NCI-H2171 treated with DMSO at 0.1 percent for 48 hours (cell line): ENCODE measurements at regions not wholly inside any gene's neighbourhood (a gene's known extent, or its start where the extent isn't known, plus 50 kb on each side); places are given as distances from the start of the nearest gene placed in this dataset.
"Not testable (repeated sequence)": the region's sequence is repeated elsewhere in the genome, so short reads cannot be mapped to it uniquely, and the experiment has no call there.

Experiments used
- DNase-seq: peaks from one replicate; lab custom pipeline; 2025; lab: John Stamatoyannopoulos, UW

DNA sequence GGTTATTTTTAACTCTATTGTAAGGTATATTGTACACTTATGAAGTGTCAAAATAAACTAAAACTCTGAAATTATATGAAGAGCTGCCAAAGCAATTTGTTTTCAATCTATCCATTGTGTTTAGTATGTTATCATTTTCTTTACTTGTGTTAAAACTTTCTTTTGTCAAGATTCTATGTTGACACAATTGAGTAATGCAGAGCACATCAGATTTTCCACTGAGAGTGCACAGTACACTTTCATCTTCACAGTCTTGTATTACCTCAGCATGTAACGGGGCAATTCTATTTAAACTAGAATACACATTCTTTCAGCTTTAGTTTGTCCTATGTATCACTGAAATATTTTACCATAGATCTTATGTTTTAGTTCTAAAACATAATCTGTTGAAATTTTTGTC is 304.4 kb upstream of the ZC3H15 start:
- DNase-seq = no peak

DNA sequence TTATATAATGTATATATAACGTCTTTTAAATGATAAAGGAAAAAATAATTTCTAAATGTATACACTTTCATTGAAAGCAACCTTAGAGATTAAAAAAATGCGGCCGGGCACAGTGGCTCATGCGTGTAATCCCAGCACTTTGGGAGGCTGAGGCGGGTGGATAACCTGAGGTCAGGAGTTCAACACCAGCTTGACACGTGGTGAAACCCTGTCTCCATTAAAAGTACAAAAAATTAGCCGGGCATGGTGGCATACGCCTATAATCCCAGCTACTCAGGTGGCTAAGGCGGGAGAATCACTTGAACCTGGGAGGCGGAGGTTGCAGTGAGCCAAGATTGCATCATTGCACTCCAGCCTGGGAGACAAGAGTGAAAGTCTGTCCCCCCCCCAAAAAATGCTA is 303.7 kb upstream of the ZC3H15 start:
- not testable (repeated sequence) for DNase-seq

DNA sequence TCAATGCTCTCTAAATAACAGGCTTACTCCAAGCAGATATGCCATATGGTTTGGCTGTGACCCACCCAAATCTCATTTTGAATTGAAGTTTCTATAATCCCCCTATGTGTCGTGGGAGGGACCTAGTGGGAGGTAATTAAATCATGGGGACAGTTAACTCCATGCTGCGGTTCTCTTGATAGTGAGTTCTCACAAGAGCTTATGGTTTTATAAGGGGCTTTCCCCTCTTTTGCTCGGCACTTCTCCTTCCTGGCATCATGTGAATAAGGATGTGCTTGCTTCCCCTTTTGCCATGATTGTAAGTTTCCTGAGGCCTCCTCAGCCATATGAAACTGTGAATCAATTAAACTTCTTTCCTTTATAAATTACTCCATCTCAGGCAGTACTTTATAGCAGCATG is 302.7 kb upstream of the ZC3H15 start:
- DNase-seq = no peak

DNA sequence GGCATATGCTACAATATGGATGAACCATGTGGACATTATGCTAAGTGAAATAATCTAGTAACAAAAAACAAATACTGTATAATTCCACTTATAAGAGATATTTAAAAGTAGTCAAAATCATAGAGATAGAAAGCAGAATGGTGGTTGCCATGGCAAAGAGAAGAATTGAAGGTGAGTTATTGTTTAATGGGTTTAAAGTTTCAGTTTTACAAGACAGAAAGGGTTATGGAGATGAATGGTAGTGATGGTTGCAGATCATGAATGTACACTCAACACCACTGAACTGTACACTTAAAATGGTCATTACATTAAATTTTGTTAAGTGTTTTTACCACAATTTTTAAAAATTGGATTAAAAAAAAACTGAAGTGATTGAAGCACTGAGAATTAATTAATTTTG is 298.2 kb upstream of the ZC3H15 start:
- DNase-seq = no peak

DNA sequence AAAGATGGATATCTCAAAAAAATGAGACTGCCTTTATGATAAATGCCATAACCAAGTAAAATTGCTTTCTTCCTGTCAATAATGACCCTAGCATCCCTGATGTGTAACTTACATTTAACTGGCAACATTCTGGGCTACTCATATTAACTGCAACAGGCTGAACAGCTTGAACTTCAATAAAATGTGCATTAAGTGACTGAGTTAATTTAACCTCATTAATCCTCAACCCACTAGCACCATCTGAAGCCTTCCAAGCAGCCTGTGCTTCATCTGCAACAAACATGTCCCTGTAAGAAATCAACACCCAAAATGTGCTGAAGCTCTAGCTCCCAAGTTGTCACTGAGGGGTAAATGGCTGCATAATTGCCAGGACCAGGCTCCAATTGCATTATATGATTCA is 296.2 kb upstream of the ZC3H15 start:
- peak; percentile 6 for DNase-seq

DNA sequence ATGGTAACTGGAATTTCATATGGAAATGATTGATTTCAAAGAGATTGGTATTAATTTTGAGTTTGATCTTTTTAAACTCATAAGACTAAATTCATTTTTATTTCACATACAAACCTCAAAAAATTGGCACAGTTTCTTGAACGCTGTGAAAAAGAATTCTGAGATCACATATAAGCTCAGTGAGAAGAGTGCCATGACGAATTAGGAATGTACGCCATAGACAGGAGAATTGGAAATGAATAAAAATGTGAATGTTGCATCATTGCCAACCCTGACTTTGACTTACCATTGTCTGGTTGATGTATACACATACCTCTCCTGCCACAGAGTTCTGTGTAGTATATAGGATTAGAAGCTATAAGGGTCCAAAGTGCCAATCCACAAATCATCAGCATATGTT is 290.4 kb upstream of the ZC3H15 start:
- DNase-seq = no peak

GRCh38 chr2:186197955-186198354 is 288.1 kb upstream of the ZC3H15 start:
- no peak for DNase-seq

- DNase-seq = no peak
Observed at GRCh38 chr2:186199029-186199428, 287.0 kb upstream of the ZC3H15 start.

DNA sequence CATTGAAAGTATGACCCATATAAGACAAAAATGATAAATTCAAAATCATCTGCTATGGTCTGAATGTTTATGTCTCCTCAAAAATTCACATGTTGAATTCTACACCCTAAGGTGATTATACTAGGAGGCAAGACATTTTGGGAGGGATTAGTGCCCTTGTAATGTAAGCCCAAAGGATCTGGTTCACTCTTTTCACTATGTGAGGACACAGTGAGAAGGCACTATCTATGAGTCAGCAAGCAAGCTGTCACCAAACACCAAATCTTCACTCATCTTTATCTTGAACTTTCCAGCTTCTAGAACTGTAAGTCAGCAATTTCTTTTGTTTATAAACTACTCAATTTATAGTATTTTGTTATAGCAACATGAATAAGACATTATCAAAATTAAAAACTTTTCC is 284.7 kb upstream of the ZC3H15 start:
- no peak for DNase-seq

DNA sequence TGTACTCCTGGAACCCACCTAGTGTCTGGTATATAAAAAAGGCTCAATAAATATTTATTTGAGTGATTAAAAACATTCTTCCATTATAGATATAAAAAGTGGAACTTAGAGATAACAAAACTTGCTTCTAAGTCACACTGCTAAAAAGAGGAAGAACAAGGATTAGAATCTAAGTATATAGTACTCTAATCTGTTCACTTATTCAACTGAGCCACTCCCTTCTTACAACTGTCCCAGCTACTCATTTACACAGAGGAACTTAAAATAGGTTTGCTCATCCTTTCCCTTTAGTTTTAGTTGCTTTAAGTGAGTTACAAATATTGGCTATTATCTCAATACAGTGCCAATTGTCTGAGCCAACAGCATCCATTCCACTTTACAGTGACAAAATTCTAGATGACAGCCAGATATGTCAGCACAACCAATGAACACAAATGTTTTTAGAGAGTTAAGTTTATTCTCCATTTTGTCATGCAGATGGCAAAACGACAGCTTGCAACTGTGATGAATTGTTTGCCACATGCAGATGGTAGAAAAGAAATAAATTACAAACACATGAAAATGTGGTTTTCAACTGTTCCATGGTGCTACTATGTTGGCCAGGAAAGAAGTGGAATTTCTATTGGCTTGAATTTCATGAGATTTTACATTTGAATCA is 280.7 kb upstream of the ZC3H15 start:
- no peak for DNase-seq

- DNase-seq = no peak
Observed at GRCh38 chr2:186209532-186209931, 276.5 kb upstream of the ZC3H15 start.

DNA sequence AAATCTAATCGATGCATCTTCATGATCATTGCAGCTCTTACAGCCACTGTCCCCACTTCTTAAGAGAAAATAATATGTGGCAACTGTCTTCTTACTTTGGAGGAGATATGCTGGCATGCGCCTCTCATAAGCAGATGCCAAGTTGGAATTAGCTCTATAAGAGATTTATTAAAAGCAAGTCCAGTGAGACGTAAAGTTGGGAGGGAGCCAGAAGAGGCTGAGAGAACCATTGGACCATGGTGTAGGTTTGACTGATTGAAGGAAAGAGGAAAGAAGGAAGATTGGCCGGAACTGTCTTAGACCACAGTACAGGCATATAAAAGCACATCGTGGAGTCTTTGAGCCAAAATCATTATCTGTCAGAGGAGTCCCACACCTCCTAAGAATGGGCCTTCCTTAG is 265.7 kb upstream of the ZC3H15 start:
- no peak for DNase-seq

DNA sequence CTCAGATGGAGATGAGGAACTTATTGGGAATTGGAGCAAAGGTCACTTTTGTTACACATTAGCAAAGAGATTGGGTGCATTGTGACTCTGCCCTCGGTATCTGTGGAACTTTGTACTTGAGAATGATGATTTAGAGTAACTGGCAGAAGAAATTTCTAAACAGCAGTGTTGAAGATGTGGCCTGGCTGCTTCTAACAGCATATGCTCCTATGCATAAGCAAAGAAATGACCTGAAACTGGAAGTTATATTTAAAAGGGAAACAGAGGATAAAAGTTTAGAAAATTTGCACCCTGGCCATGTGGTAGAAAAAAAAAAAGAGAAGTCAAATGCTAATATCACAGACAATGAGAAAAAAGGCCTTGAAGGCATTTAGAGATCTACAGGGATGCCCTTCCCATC is 256.8 kb upstream of the ZC3H15 start:
- no peak for DNase-seq

DNA sequence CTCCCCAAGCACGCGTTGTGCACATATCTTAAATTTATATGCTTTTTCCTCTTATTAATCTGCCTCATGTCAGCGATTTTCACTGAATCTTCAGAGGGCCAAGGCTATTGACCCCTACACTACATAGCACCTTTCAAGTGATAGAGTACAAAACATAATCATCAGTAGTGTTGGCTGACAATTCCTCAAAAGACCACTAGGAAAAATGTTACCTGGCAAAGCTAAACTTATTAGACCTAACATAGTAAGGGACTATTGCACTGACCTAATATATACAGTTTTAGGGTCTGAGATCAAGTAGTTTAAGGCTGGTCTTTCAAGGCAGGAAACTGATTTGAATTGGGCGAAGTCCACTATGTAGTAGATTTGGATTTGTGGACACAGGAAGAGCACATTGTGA is 244.2 kb upstream of the ZC3H15 start:
- no peak for DNase-seq

DNA sequence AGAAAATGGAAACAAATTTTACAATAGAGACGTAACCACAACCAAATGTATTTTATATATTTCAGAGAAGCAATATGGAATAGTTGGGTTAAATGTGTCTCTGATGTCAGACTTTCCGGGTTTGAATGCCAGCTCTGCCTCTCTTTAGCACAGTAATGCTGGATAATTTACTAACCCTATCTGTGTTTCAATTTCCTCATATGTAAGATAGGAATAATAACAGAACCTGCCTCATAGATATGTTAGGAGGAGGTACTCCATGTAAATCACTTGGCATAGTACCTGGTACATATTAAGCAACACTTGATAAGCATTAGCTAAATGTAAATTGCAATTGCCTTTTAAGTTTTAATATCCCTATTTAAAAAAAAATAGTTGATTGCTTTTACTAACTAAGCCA is 231.3 kb upstream of the ZC3H15 start:
- no peak for DNase-seq

DNA sequence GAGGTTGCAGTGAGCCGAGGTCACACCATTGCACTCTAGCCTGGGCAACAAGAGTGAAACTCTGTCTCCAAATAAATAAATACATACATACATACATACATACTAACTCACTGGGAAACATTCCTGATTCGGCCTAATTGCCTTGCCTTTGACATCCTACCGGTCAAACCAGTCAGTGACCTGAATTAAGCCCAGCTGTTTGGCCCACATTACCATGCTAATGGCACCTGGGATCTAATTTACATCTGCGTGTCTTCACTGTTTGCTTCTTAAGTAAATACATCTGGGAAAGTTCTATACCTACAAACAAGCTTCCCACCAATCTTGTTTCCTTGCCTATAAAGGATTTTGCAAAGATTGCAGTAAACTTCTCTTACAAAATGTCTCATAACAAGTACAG is 230.2 kb upstream of the ZC3H15 start:
- DNase-seq = no peak

- peak; percentile 76 for DNase-seq
Observed at GRCh38 chr2:186256540-186256939, 229.5 kb upstream of the ZC3H15 start.

DNA sequence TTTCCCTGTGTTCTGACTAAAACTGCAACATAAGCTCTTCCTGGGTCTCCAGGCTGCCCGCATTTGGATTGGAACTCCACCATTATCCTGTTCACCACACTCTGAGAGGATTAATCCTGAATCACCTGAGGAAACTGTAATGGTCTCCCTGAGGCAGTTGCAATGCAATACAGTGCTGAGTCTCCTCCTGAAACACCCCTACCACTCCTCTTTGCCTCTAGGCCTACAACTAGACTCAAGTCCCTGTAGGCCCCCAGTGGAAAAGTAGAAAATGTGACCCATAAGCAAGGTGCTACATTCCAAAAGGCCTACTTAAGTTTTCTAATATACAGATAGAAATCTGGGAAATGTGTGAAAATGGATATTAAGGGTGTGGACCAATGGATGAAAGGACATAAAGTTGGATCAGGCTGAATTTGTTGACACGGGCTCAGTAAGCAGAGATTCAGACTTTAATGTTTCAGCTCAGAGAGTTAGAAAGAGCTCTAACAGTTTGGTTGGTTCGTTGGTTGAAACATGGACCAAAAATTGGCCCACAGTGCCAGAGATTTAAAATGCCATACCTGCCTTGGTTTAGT is 222.3 kb upstream of the ZC3H15 start:
- no peak for DNase-seq

DNA sequence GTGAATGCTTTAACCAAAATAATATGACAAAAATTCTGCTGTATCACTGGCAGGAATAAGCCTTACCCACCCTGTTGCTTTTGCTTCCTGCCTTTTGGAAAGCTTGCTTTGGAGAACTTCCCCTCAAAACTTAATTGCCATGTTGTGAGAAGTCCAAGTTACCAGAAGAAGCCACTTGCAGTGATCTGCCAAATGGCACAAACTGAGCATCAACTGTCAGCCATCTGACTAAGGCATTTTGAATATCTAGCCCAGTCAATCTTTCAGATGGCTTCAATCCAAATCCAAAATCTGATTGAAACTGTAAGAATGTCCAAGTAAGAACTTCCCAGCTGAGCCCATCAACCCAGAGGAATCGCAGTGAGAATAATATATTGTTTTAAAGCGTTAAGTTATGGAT is 216.5 kb upstream of the ZC3H15 start:
- no peak for DNase-seq

- DNase-seq = no peak
Observed at GRCh38 chr2:186273953-186274352, 212.1 kb upstream of the ZC3H15 start.

GRCh38 chr2:186274936-186275575 is 211.0 kb upstream of the ZC3H15 start:
- no peak for DNase-seq

DNA sequence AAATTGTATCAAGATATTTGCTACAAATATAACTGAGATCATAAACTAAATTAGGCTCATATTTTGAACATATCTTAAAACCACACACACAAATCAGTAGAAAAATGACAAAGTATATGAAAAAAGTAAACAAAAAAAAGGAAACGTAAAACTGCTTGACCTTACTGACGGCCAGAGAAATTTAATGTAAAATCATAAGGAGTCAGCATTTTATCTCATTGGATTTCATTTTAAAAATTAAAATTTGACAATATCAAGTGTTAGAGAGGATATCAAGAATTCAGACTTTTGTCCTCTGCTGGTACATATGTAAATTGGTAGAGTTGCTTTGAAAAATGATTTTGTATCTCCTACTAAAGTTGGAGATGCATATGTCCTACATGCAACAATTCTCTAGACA is 209.2 kb upstream of the ZC3H15 start:
- DNase-seq = no peak

- DNase-seq = no peak
Observed at GRCh38 chr2:186281726-186282125, 204.3 kb upstream of the ZC3H15 start.
